Activated CD8-positive, alpha-beta T cell treated with anti-CD3 and anti-CD28 coated beads for 36 hours (primary cell): ENCODE measurements at regions not wholly inside any gene's neighbourhood (a gene's known extent, or its start where the extent isn't known, plus 50 kb on each side); places are given as distances from the start of the nearest gene placed in this dataset.

Experiments
- ATAC-seq: fragments of 200-7000 bp; cut with Tn5 transposase; one replicate; pipeline ENCODE4 v1.10.0; 2021; ENCODE audit warnings: mild to moderate bottlenecking, moderate library complexity
- CTCF ChIA-PET: fragments of 350-600 bp; sonication (Branson Sonifier 250); formaldehyde crosslinking; loops from one replicate; lab custom pipeline; 2021; ENCODE audit warnings: antibody characterized with exemption; lab: Charles Lee
- POLR2A ChIA-PET: fragments of 350-600 bp; sonication (Branson Sonifier 250); formaldehyde crosslinking; loops from one replicate; lab custom pipeline; 2021; ENCODE audit warnings: antibody characterized with exemption; lab: Charles Lee
- DNase-seq: peaks from one replicate; pipeline ENCODE4 v3.0.0-alpha.2; 2020
- H3K27ac Mint-ChIP-seq: one replicate; pipeline ENCODE4 v1.8.0; 2021; ENCODE audit warnings: mild to moderate bottlenecking, mixed read lengths
- H3K27me3 Mint-ChIP-seq: one replicate; pipeline ENCODE4 v1.8.0; 2021; ENCODE audit warnings: mixed read lengths
- H3K36me3 Mint-ChIP-seq: one replicate; pipeline ENCODE4 v1.8.0; 2021; ENCODE audit warnings: low read depth, mixed read lengths
- H3K4me1 Mint-ChIP-seq: one replicate; pipeline ENCODE4 v1.8.0; 2021; ENCODE audit warnings: low read depth, mixed read lengths
- H3K4me3 Mint-ChIP-seq: one replicate; pipeline ENCODE4 v1.8.0; 2021; ENCODE audit warnings: mild to moderate bottlenecking, moderate library complexity, mixed read lengths
- H3K9me3 Mint-ChIP-seq: one replicate; pipeline ENCODE4 v1.8.0; 2021; ENCODE audit warnings: mixed read lengths
- CTCF ChIP-seq: fragments of 200-600 bp; IDR thresholded peaks from one replicate; pipeline ENCODE4 v1.8.0; 2022; ENCODE audit warnings: antibody characterized with exemption, mild to moderate bottlenecking
- intact Hi-C: fragments of 100-400 bp; cut with micrococcal nuclease; formaldehyde crosslinking; loops from one replicate; pipeline ENCODE4 v1.10.0; 2022

GRCh38 chr4:14583331-14583730 lies 418.9 kb upstream of the CPEB2 start:
- no peak for ATAC-seq

GRCh38 chr4:14583752-14584151 lies 418.5 kb upstream of the CPEB2 start:
- DNase-seq (no peak), ATAC-seq (no peak)
- TF ChIP-seq CTCF: no peak
- ChIA-PET CTCF (no interaction called here), POLR2A (interaction anchor here (0.6 kb wide), 1 partner anchor 1272 kb away, joined by 4 read pairs; no protein-coding TSS in a partner anchor)
- Mint-ChIP-seq H3K36me3 (no peaks in the 10 kb centered on the region), H3K9me3 (peaks cover 6% of the 10 kb centered on the region), H3K27me3 (peaks cover 3% of the 10 kb centered on the region), H3K27ac (no peak overlapping the region), H3K4me1 (no peaks in the 10 kb centered on the region), H3K4me3 (no peak overlapping the region)
- intact Hi-C loops: no loop called here

More at GRCh38 chr4:14583331-14583730, 418.9 kb upstream of the CPEB2 start:
- intact Hi-C loops: no loop called here
- Mint-ChIP-seq H3K4me1 (no peaks in the 10 kb centered on the region), H3K9me3 (peaks cover 6% of the 10 kb centered on the region), H3K27me3 (peaks cover 3% of the 10 kb centered on the region), H3K27ac (no peak overlapping the region), H3K4me3 (no peak overlapping the region), H3K36me3 (no peaks in the 10 kb centered on the region)
- DNase-seq: no peak
- ChIA-PET CTCF (no interaction called here), POLR2A (interaction anchor here (0.6 kb wide), 1 partner anchor 1272 kb away, joined by 4 read pairs; no protein-coding TSS in a partner anchor)
- TF ChIP-seq CTCF: no peak

- Mint-ChIP-seq H3K27me3 (no peaks in the 10 kb centered on the region), H3K4me3 (no peak overlapping the region), H3K27ac (no peak overlapping the region), H3K9me3 (no peaks in the 10 kb centered on the region), H3K4me1 (no peaks in the 10 kb centered on the region), H3K36me3 (no peaks in the 10 kb centered on the region)
- DNase-seq: no peak
- intact Hi-C loops: no loop called here
- POLR2A ChIA-PET: no interaction called here
- no peak for ATAC-seq
- no peak for TF ChIP-seq CTCF
- CTCF ChIA-PET: no interaction called here
These were observed 409.3 kb upstream of the CPEB2 start for GRCh38 chr4:14592950-14593349.

- no peak for TF ChIP-seq CTCF
- H3K36me3 Mint-ChIP-seq: no peaks in the 10 kb centered on the region
- no peak for ATAC-seq
- no peaks in the 10 kb centered on the region for H3K4me1 Mint-ChIP-seq
- no peaks in the 10 kb centered on the region for H3K27me3 Mint-ChIP-seq
- intact Hi-C loops: no loop called here
- no peak overlapping the region for H3K27ac Mint-ChIP-seq
- H3K4me3 Mint-ChIP-seq: no peak overlapping the region
- ChIA-PET POLR2A (no interaction called here), CTCF (no interaction called here)
- no peak for DNase-seq
- peaks cover 1% of the 10 kb centered on the region for H3K9me3 Mint-ChIP-seq
These were observed 406.3 kb upstream of the CPEB2 start for GRCh38 chr4:14596028-14596427.

- H3K4me3 Mint-ChIP-seq: no peak overlapping the region
- no peak for DNase-seq
- intact Hi-C loops: no loop called here
- no peaks in the 10 kb centered on the region for H3K36me3 Mint-ChIP-seq
- H3K9me3 Mint-ChIP-seq: peaks cover 1% of the 10 kb centered on the region
- no peaks in the 10 kb centered on the region for H3K4me1 Mint-ChIP-seq
- ChIA-PET CTCF (no interaction called here), POLR2A (no interaction called here)
- no peak for ATAC-seq
- no peaks in the 10 kb centered on the region for H3K27me3 Mint-ChIP-seq
- no peak for TF ChIP-seq CTCF
- no peak overlapping the region for H3K27ac Mint-ChIP-seq
These were observed 405.8 kb upstream of the CPEB2 start for GRCh38 chr4:14596437-14596836.
